Tibial artery (tissue), 4 donors: ENCODE measurements at regions not wholly inside any gene's neighbourhood (a gene's known extent, or its start where the extent isn't known, plus 50 kb on each side); places are given as distances from the start of the nearest gene placed in this dataset.

Experiments
- DNase-seq, 2 donors: peaks; one replicate each; pipeline ENCODE4 v3.0.0-alpha.2; 2019
- H3K27ac ChIP-seq, 2 donors: fragments of 200-600 bp; sonication (generic) in 1 of 2; 1 replicate in 1 of 2; 2 replicates in 1 of 2; pipeline ENCODE4 v1.5.1; 2018 to 2019; ENCODE audit warnings: mild to moderate bottlenecking in 1 of 2
- H3K27me3 ChIP-seq, 2 donors: fragments of 200-600 bp; sonication (generic) in 1 of 2; one replicate each; pipeline versions ENCODE4 v1.5.1 to v1.6.0; 2016 to 2019
- H3K36me3 ChIP-seq, 3 donors: fragments of 200-600 bp; sonication (generic) in 2 of 3; one replicate each; pipeline ENCODE4 v1.5.1; 2016 to 2019; ENCODE audit warnings: mild to moderate bottlenecking in 2 of 3
- H3K4me1 ChIP-seq, 4 donors: fragments of 200-600 bp; sonication (generic) in 2 of 4; 1 replicate in 3 of 4; 2 replicates in 1 of 4; pipeline ENCODE4 v1.5.1; 2016 to 2019
- H3K4me3 ChIP-seq, 2 donors: fragments of 200-600 bp; sonication (generic) in 1 of 2; 1 replicate in 1 of 2; 2 replicates in 1 of 2; pipeline ENCODE4 v1.5.1; 2018 to 2019; ENCODE audit warnings: mild to moderate bottlenecking in 2 of 2
- H3K9me3 ChIP-seq, 3 donors: fragments of 200-600 bp; sonication (generic) in 1 of 3; one replicate each; pipeline ENCODE4 v1.5.1; 2016 to 2019
- intact Hi-C: fragments of 100-400 bp; cut with DNase I; formaldehyde crosslinking; loops from one replicate; pipeline ENCODE4 v1.15.0; 2023; ENCODE audit warnings: low total_unique reads
- TF ChIP-seq, protein P1 (sequence below), 2 experiments: fragments of 200-600 bp in 1 of 2; fragments of 450-650 bp in 1 of 2; IDR thresholded peaks; one replicate each; pipeline ENCODE4 v1.5.1; 2017 to 2019; ENCODE audit warnings: antibody characterized with exemption in 2 of 2, mild to moderate bottlenecking in 1 of 2, moderate library complexity in 1 of 2

- no peak overlapping the region for H3K27ac ChIP-seq
- H3K4me3 ChIP-seq: no peak overlapping the region
- TF ChIP-seq, protein P1, sequence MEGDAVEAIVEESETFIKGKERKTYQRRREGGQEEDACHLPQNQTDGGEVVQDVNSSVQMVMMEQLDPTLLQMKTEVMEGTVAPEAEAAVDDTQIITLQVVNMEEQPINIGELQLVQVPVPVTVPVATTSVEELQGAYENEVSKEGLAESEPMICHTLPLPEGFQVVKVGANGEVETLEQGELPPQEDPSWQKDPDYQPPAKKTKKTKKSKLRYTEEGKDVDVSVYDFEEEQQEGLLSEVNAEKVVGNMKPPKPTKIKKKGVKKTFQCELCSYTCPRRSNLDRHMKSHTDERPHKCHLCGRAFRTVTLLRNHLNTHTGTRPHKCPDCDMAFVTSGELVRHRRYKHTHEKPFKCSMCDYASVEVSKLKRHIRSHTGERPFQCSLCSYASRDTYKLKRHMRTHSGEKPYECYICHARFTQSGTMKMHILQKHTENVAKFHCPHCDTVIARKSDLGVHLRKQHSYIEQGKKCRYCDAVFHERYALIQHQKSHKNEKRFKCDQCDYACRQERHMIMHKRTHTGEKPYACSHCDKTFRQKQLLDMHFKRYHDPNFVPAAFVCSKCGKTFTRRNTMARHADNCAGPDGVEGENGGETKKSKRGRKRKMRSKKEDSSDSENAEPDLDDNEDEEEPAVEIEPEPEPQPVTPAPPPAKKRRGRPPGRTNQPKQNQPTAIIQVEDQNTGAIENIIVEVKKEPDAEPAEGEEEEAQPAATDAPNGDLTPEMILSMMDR (IDR thresholded peaks at IDR 0.05): no peak
- H3K36me3 ChIP-seq: no peaks in the 10 kb centered on the region
- peaks cover 0 to 8% (median 0%) of the 10 kb centered on the region in 3 donors for H3K9me3 ChIP-seq
- H3K27me3 ChIP-seq: no peaks in the 10 kb centered on the region
- intact Hi-C loops: no loop called here
- no peaks in the 10 kb centered on the region for H3K4me1 ChIP-seq
- no peak for DNase-seq
These were observed 864.5 kb upstream of the EDIL3 start for GRCh38 chr5:85249204-85249603.

GRCh38 chr5:85263125-85263524 is 878.4 kb upstream of the EDIL3 start:
- Histone ChIP-seq H3K27ac (no peak overlapping the region), H3K4me1 (no peaks in the 10 kb centered on the region), H3K27me3 (no peaks in the 10 kb centered on the region), H3K9me3 (no peaks in the 10 kb centered on the region), H3K4me3 (no peak overlapping the region), H3K36me3 (no peaks in the 10 kb centered on the region)
- intact Hi-C loops: no loop called here
- TF ChIP-seq, protein P1 (IDR thresholded peaks at IDR 0.05): no peak
- no peak for DNase-seq

DNA sequence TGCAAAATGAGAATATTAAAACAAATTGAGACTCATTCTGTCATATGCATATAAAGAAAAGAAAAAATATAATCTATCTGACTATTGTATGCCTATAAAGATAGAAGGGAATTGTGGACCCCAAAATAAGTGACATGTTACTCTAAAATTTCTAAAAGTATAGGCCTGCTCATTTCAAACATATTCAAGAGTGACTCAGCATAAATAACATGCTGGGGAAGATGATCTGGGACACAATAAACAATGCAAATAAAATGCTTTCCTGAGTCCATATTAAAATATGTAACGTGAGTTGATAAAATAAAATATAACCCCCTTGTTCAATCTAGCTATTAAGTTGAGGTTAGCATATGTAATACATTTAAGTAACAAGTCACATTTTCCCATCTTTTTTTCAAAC is 882.0 kb upstream of the EDIL3 start:
- Histone ChIP-seq H3K27ac (no peak overlapping the region), H3K9me3 (no peaks in the 10 kb centered on the region), H3K4me1 (no peaks in the 10 kb centered on the region), H3K27me3 (no peaks in the 10 kb centered on the region), H3K4me3 (no peak overlapping the region), H3K36me3 (no peaks in the 10 kb centered on the region)
- intact Hi-C loops: no loop called here
- no peak for DNase-seq
- TF ChIP-seq, protein P1 (IDR thresholded peaks at IDR 0.05): no peak

DNA sequence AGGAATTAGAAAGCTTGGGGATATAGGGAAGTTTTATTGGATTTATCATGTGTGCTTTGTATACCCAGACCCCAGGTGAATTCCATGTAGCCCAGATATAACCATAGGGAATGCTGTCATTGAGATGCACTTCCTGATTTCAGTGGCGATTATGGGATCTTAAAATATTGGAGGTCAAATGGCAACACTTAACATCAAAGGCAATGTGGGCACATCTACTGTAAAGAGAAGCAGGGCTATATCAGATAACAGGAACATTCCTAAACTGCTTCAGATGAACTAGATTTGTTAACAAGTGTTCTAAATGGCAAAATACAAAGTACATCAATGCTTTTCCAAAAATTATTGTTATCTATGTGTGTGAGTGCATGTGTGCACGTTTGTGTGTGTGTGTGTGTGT is 883.5 kb upstream of the EDIL3 start:
- TF ChIP-seq, protein P1 (IDR thresholded peaks at IDR 0.05): no peak
- H3K36me3 ChIP-seq: no peaks in the 10 kb centered on the region
- intact Hi-C loops: no loop called here
- no peak for DNase-seq
- H3K27ac ChIP-seq: no peak overlapping the region
- no peaks in the 10 kb centered on the region for H3K4me1 ChIP-seq
- no peaks in the 10 kb centered on the region for H3K27me3 ChIP-seq
- no peaks in the 10 kb centered on the region for H3K9me3 ChIP-seq
- no peak overlapping the region for H3K4me3 ChIP-seq

GRCh38 chr5:85278193-85278592 is 893.5 kb upstream of the EDIL3 start:
- Histone ChIP-seq H3K27ac (no peak overlapping the region), H3K4me1 (no peaks in the 10 kb centered on the region), H3K9me3 (no peaks in the 10 kb centered on the region), H3K4me3 (no peak overlapping the region), H3K27me3 (no peaks in the 10 kb centered on the region), H3K36me3 (no peaks in the 10 kb centered on the region)
- TF ChIP-seq, protein P1 (IDR thresholded peaks at IDR 0.05): no peak
- intact Hi-C loops: no loop called here
- DNase-seq: no peak

- Histone ChIP-seq H3K27me3 (no peaks in the 10 kb centered on the region), H3K36me3 (no peaks in the 10 kb centered on the region), H3K4me1 (no peaks in the 10 kb centered on the region), H3K9me3 (no peaks in the 10 kb centered on the region), H3K27ac (no peak overlapping the region), H3K4me3 (no peak overlapping the region)
- no peak for DNase-seq
- TF ChIP-seq, protein P1 (IDR thresholded peaks at IDR 0.05): no peak
- intact Hi-C loops: no loop called here
These were observed 904.2 kb upstream of the EDIL3 start for GRCh38 chr5:85288914-85289313.
